AG04450 (cell line): ENCODE measurements at regions not wholly inside any gene's neighbourhood (a gene's known extent, or its start where the extent isn't known, plus 50 kb on each side); places are given as distances from the start of the nearest gene placed in this dataset.

Experiments
- CTCF ChIA-PET: fragments of 300-600, 350-600 bp; formaldehyde crosslinking; extraction: SDS; loops from one replicate; lab custom pipeline; 2022; ENCODE audit warnings: antibody characterized with exemption, inconsistent platforms; lab: Charles Lee
- POLR2A ChIA-PET: fragments of 350-600 bp; formaldehyde crosslinking; extraction: SDS; loops from one replicate; lab custom pipeline; 2021; ENCODE audit warnings: antibody characterized with exemption, inconsistent platforms; lab: Yijun Ruan, JAX
- DNase-seq: peaks from one replicate; pipeline ENCODE4 v3.0.0-alpha.2; 2011; ENCODE audit warnings: low read depth, low spot score
- H3K27ac ChIP-seq: one replicate; pipeline ENCODE4 v1.5.1; 2012; ENCODE audit warnings: low read depth, low read length, control low read depth
- H3K27me3 ChIP-seq: one replicate; pipeline ENCODE4 v1.6.0; 2012; ENCODE audit warnings: low read length; ENCODE audit not compliant: control insufficient read depth, insufficient read depth
- H3K4me3 ChIP-seq: 2 replicates; pipeline ENCODE4 v1.5.1; 2011; ENCODE audit warnings: mild to moderate bottlenecking, low read depth, low read length, control low read depth
- H3K9me3 ChIP-seq: 2 replicates; pipeline ENCODE4 v1.5.1; 2012; ENCODE audit warnings: low read length; ENCODE audit not compliant: control insufficient read depth, insufficient read depth
- CTCF ChIP-seq: IDR thresholded peaks from 2 replicates; pipeline ENCODE4 v1.5.1; 2011; ENCODE audit warnings: low read depth, low read length, control low read depth, inconsistent platforms

- DNase-seq: no peak
- H3K27me3 ChIP-seq: no peaks in the 10 kb centered on the region
- POLR2A ChIA-PET: no interaction called here
- H3K9me3 ChIP-seq: no peaks in the 10 kb centered on the region
- CTCF ChIA-PET: interaction anchor here (1.5 kb wide), 1 partner anchor 57 kb away, joined by 6 read pairs; the partner anchor contains the start of gene RWDD3
- no peak overlapping the region for H3K4me3 ChIP-seq
- no peak overlapping the region for H3K27ac ChIP-seq
- TF ChIP-seq CTCF: no peak
Observed at GRCh38 chr1:95176861-95177260, 57.1 kb upstream of the RWDD3 start.

GRCh38 chr1:95179205-95179986 lies 54.6 kb upstream of the RWDD3 start:
- H3K27me3 ChIP-seq: no peaks in the 10 kb centered on the region
- H3K4me3 ChIP-seq: no peak overlapping the region
- H3K27ac ChIP-seq: no peak overlapping the region
- H3K9me3 ChIP-seq: no peaks in the 10 kb centered on the region
- CTCF ChIA-PET: interaction anchor here (3.6 kb wide), 1 partner anchor 55 kb away, joined by 18 read pairs; the partner anchor contains the start of gene RWDD3
- DNase-seq: no peak
- POLR2A ChIA-PET: no interaction called here
- no peak for TF ChIP-seq CTCF

- TF ChIP-seq CTCF: no peak
- Histone ChIP-seq H3K9me3 (no peaks in the 10 kb centered on the region), H3K27me3 (no peaks in the 10 kb centered on the region), H3K27ac (no peak overlapping the region), H3K4me3 (no peak overlapping the region)
- DNase-seq: no peak
- CTCF ChIA-PET: interaction anchor here (1.0 to 3.6 kb wide), 2 partner anchors 27 to 54 kb away, joined by 3 to 18 read pairs; partner anchors contain the start of gene RWDD3
- POLR2A ChIA-PET: no interaction called here
Observed at GRCh38 chr1:95180371-95180770, 53.6 kb upstream of the RWDD3 start.

- Histone ChIP-seq H3K27me3 (no peaks in the 10 kb centered on the region), H3K27ac (no peak overlapping the region), H3K4me3 (no peak overlapping the region), H3K9me3 (no peaks in the 10 kb centered on the region)
- CTCF ChIA-PET: interaction anchor here (3.6 kb wide), 1 partner anchor 53 kb away, joined by 18 read pairs; the partner anchor contains the start of gene RWDD3
- no peak for DNase-seq
- POLR2A ChIA-PET: interaction anchor here (0.6 kb wide), 1 partner anchor 11 kb away, joined by 4 read pairs; no protein-coding TSS in a partner anchor
- no peak for TF ChIP-seq CTCF
Observed at GRCh38 chr1:95181096-95181495, 52.9 kb upstream of the RWDD3 start.

- Histone ChIP-seq H3K4me3 (no peak overlapping the region), H3K9me3 (no peaks in the 10 kb centered on the region), H3K27me3 (no peaks in the 10 kb centered on the region), H3K27ac (no peak overlapping the region)
- TF ChIP-seq CTCF: no peak
- no peak for DNase-seq
- CTCF ChIA-PET: interaction anchor here (1.4 kb wide), 1 partner anchor 50 kb away, joined by 4 read pairs; the partner anchor contains the start of gene RWDD3
- POLR2A ChIA-PET: no interaction called here
Observed at GRCh38 chr1:95183952-95184351, 50.1 kb upstream of the RWDD3 start.
